ENCODE measurements at regions not wholly inside any gene's neighbourhood (a gene's known extent, or its start where the extent isn't known, plus 50 kb on each side); places are given as distances from the start of the nearest gene placed in this dataset.
A peak's percentile ranks its signal among the peaks of the same experiment; 100 is the strongest.

- TF ChIP-seq, protein P1, sequence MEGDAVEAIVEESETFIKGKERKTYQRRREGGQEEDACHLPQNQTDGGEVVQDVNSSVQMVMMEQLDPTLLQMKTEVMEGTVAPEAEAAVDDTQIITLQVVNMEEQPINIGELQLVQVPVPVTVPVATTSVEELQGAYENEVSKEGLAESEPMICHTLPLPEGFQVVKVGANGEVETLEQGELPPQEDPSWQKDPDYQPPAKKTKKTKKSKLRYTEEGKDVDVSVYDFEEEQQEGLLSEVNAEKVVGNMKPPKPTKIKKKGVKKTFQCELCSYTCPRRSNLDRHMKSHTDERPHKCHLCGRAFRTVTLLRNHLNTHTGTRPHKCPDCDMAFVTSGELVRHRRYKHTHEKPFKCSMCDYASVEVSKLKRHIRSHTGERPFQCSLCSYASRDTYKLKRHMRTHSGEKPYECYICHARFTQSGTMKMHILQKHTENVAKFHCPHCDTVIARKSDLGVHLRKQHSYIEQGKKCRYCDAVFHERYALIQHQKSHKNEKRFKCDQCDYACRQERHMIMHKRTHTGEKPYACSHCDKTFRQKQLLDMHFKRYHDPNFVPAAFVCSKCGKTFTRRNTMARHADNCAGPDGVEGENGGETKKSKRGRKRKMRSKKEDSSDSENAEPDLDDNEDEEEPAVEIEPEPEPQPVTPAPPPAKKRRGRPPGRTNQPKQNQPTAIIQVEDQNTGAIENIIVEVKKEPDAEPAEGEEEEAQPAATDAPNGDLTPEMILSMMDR (IDR thresholded peaks at IDR 0.05) = no peak
- DNase-seq (ENCODE audit: low spot score) = no peak
- ATAC-seq (ENCODE audit: insufficient number of reproducible peaks, low FRiP score, low read depth) = no peak
These were observed 1457.5 kb upstream of the CDH9 start for GRCh38 chr5:28495876-28496275.

GRCh38 chr5:28493456-28493855 lies 1455.1 kb upstream of the CDH9 start:
- Histone ChIP-seq H3K9me3 (no peaks in the 10 kb centered on the region), H3K27ac (no peak overlapping the region), H3K4me3 (no peak overlapping the region), H3K4me1 (ENCODE audit: control insufficient read depth in 1 of 2, low read depth in 2 of 2) (no peaks in the 10 kb centered on the region), H3K27me3 (replicated peaks; ENCODE audit: insufficient read depth) (no peaks in the 10 kb centered on the region), H3K36me3 (no peaks in the 10 kb centered on the region)
- DNase-seq (ENCODE audit: low spot score) = no peak
- no peak for ATAC-seq (ENCODE audit: insufficient number of reproducible peaks, low FRiP score, low read depth)
- TF ChIP-seq, protein P1 (IDR thresholded peaks at IDR 0.05) = no peak

More at GRCh38 chr5:28495876-28496275, 1457.5 kb upstream of the CDH9 start:
- Histone ChIP-seq H3K27me3 (replicated peaks; ENCODE audit: insufficient read depth) (no peaks in the 10 kb centered on the region), H3K9me3 (no peaks in the 10 kb centered on the region), H3K36me3 (no peaks in the 10 kb centered on the region), H3K4me1 (ENCODE audit: control insufficient read depth in 1 of 2, low read depth in 2 of 2) (no peaks in the 10 kb centered on the region), H3K27ac (no peak overlapping the region), H3K4me3 (no peak overlapping the region)

- TF ChIP-seq, protein P1 (IDR thresholded peaks at IDR 0.05) = no peak
- no peaks in the 10 kb centered on the region for H3K36me3 ChIP-seq
- no peaks in the 10 kb centered on the region for H3K9me3 ChIP-seq
- no peak overlapping the region for H3K27ac ChIP-seq
- H3K4me3 ChIP-seq = no peak overlapping the region
- H3K4me1 ChIP-seq (ENCODE audit: control insufficient read depth in 1 of 2, low read depth in 2 of 2) = no peaks in the 10 kb centered on the region
- no peaks in the 10 kb centered on the region for H3K27me3 ChIP-seq (replicated peaks; ENCODE audit: insufficient read depth)
- no peak for DNase-seq (ENCODE audit: low spot score)
- no peak for ATAC-seq (ENCODE audit: insufficient number of reproducible peaks, low FRiP score, low read depth)
These were observed 1450.4 kb upstream of the CDH9 start for GRCh38 chr5:28488752-28489151.

DNA sequence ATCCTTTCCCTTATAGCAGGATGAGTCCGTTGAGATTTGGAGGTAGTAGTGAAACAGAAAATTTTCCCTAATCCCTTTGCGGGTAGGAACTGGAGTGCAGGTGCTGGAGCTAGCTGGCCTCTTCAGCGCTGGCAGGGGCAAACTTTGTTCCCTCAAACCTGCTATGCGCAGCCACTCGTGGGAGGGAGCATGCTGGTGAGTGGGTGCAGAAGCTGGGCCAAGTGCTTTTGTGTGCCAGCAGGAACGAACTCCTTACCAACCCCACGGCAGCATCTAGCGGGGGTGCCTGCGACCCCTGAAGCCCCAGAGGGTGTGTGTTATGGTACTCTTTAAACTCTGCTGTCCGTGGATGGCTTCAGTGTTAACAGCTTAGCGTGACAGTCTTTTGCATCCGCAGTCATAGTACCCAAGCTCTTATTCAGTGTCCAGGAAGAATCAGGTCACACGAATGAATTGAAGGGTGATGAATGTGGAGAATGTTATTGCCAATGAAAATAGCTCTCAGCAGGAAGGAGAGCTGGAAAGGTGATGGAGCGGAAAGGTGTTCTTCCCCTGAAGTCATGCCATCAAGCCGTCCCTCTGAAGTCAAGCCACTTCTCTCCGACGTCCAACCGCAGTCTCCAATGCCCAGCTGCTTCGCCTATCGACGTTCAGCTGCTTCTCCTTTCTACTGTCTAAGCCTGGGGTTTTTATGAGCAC lies 1445.1 kb upstream of the CDH9 start:
- H3K27ac ChIP-seq = no peak overlapping the region
- H3K36me3 ChIP-seq = no peaks in the 10 kb centered on the region
- ATAC-seq (ENCODE audit: insufficient number of reproducible peaks, low FRiP score, low read depth) = no peak
- H3K27me3 ChIP-seq (replicated peaks; ENCODE audit: insufficient read depth) = no peaks in the 10 kb centered on the region
- no peak overlapping the region for H3K4me3 ChIP-seq
- no peaks in the 10 kb centered on the region for H3K4me1 ChIP-seq (ENCODE audit: control insufficient read depth in 1 of 2, low read depth in 2 of 2)
- no peaks in the 10 kb centered on the region for H3K9me3 ChIP-seq
- DNase-seq (ENCODE audit: low spot score) = no peak
- TF ChIP-seq, protein P1 (IDR thresholded peaks at IDR 0.05) = no peak

DNA sequence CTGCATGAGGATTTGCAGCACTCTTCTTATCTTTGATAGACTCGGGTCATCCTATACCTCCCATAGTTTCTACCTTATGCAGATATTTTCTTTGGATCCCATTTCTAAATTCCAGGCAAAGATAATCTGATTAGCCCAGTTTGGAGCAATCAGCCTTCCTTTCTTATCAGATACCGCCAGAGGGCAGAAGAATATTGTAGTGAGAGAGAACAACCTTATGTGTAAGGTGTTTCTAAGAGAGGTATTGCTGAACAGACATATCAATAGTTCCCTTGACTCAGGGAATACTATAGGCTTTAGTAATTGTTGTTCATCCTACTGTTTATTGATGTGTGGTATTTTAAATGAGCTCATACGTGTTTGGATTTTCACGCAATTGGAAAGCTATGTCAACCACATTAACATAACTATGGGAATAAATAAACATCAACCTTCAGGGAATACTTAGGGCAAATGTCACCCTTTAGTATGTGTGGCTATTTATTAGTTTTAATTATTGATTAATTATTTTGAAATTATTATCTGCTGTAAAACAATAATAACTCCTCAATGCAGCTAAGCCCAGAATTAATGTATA lies 1435.2 kb upstream of the CDH9 start:
- TF ChIP-seq, protein P1 (IDR thresholded peaks at IDR 0.05) = peak; percentile 26
- no peaks in the 10 kb centered on the region for H3K27me3 ChIP-seq (replicated peaks; ENCODE audit: insufficient read depth)
- H3K27ac ChIP-seq = no peak overlapping the region
- no peaks in the 10 kb centered on the region for H3K9me3 ChIP-seq
- H3K4me1 ChIP-seq (ENCODE audit: control insufficient read depth in 1 of 2, low read depth in 2 of 2) = no peaks in the 10 kb centered on the region
- ATAC-seq (ENCODE audit: insufficient number of reproducible peaks, low FRiP score, low read depth) (no peak), DNase-seq (ENCODE audit: low spot score) (no peak)
- H3K4me3 ChIP-seq = no peak overlapping the region
- no peaks in the 10 kb centered on the region for H3K36me3 ChIP-seq
